ENCODE measurements at regions not wholly inside any gene's neighbourhood (a gene's known extent, or its start where the extent isn't known, plus 50 kb on each side); places are given as distances from the start of the nearest gene placed in this dataset.

GRCh38 chr18:55073834-55074233 lies 114.6 kb upstream of the CCDC68 start:
- Histone ChIP-seq H3K27ac (ENCODE audit: low read depth) (no peak overlapping the region), H2AFZ (no peak overlapping the region), H3K4me3 (no peak overlapping the region), H3K79me2 (replicated peaks; ENCODE audit: insufficient read depth) (no peaks in the 10 kb centered on the region), H3K36me3 (ENCODE audit: insufficient read depth) (no peaks in the 10 kb centered on the region), H3K27me3 (ENCODE audit: insufficient read depth) (no peaks in the 10 kb centered on the region), H4K20me1 (replicated peaks; ENCODE audit: insufficient read depth) (no peaks in the 10 kb centered on the region), H3K4me1 (ENCODE audit: insufficient read depth) (no peaks in the 10 kb centered on the region), H3F3A (replicated peaks; ENCODE audit: low read depth) (no peaks in the 10 kb centered on the region), H3K4me2 (no peak overlapping the region), H3K9me2 (ENCODE audit: insufficient read depth) (no peaks in the 10 kb centered on the region; the same call in 1 of the 2 replicates)
- no peak overlapping the region for H3K27ac Mint-ChIP-seq
- H3K27me3 Mint-ChIP-seq (ENCODE audit: insufficient read depth, low read depth, poor library complexity) = peaks cover 6% of the 10 kb centered on the region
- ATAC-seq (no peak), DNase-seq (ENCODE audit: low spot score) (no peak)
- H3K4me3 Mint-ChIP-seq = no peak overlapping the region
- TF ChIP-seq JUNB (IDR thresholded peaks at IDR 0.05; ENCODE audit: unreplicated experiment) (no peak), POLR2AphosphoS5 (IDR thresholded peaks at IDR 0.05; ENCODE audit: low read depth) (no peak), CTCF (conservative IDR thresholded peaks at IDR 0.05; ENCODE audit: low read depth in 2 of 2) (no peak), ZNF114 (CRISPR knock-in tag; IDR thresholded peaks at IDR 0.05) (no peak)
- H3K4me1 Mint-ChIP-seq = peaks cover 8% of the 10 kb centered on the region; the same call in 2 of the 3 replicates
- no peaks in the 10 kb centered on the region for H3K9me3 Mint-ChIP-seq
- H3K36me3 Mint-ChIP-seq (ENCODE audit: low read depth) = no peaks in the 10 kb centered on the region

- Histone ChIP-seq H3K27me3 (ENCODE audit: insufficient read depth) (no peaks in the 10 kb centered on the region), H4K20me1 (replicated peaks; ENCODE audit: insufficient read depth) (no peaks in the 10 kb centered on the region), H3K36me3 (ENCODE audit: insufficient read depth) (no peaks in the 10 kb centered on the region), H3K4me3 (no peak overlapping the region), H3K79me2 (replicated peaks; ENCODE audit: insufficient read depth) (no peaks in the 10 kb centered on the region), H2AFZ (peak overlapping the region; percentile 59), H3K4me1 (ENCODE audit: insufficient read depth) (no peaks in the 10 kb centered on the region), H3F3A (replicated peaks; ENCODE audit: low read depth) (no peaks in the 10 kb centered on the region), H3K4me2 (no peak overlapping the region), H3K27ac (ENCODE audit: low read depth) (no peak overlapping the region), H3K9me2 (ENCODE audit: insufficient read depth) (no peaks in the 10 kb centered on the region; the same call in 1 of the 2 replicates)
- no peaks in the 10 kb centered on the region for H3K36me3 Mint-ChIP-seq (ENCODE audit: low read depth)
- no peaks in the 10 kb centered on the region for H3K9me3 Mint-ChIP-seq
- H3K27me3 Mint-ChIP-seq (ENCODE audit: insufficient read depth, low read depth, poor library complexity) = peaks cover 6% of the 10 kb centered on the region
- peaks cover 8% of the 10 kb centered on the region; the same call in 2 of the 3 replicates for H3K4me1 Mint-ChIP-seq
- no peak overlapping the region for H3K4me3 Mint-ChIP-seq
- H3K27ac Mint-ChIP-seq = no peak overlapping the region
- no peak for TF ChIP-seq ZNF462 (CRISPR knock-in tag; IDR thresholded peaks at IDR 0.05)
- TF ChIP-seq CTCF (conservative IDR thresholded peaks at IDR 0.05; ENCODE audit: low read depth in 2 of 2) = no peak
- TF ChIP-seq JUNB (IDR thresholded peaks at IDR 0.05; ENCODE audit: unreplicated experiment) = no peak
- no peak for TF ChIP-seq EZH2phosphoT487 (IDR thresholded peaks at IDR 0.05; ENCODE audit: unreplicated experiment)
- no peak for TF ChIP-seq EZH2 (IDR thresholded peaks at IDR 0.05; ENCODE audit: low read depth, unreplicated experiment)
- TF ChIP-seq STAT1 (IDR thresholded peaks at IDR 0.05; ENCODE audit: unreplicated experiment) = no peak
- no peak for TF ChIP-seq ZNF331 (CRISPR knock-in tag; IDR thresholded peaks at IDR 0.05; ENCODE audit: low read depth)
- TF ChIP-seq NANOG (IDR thresholded peaks at IDR 0.05; ENCODE audit: borderline replicate concordance) = no peak
- ATAC-seq (no peak), DNase-seq (ENCODE audit: low spot score) (no peak)
Observed at GRCh38 chr18:55073116-55073515, 113.9 kb upstream of the CCDC68 start.
